ENCODE measurements at regions not wholly inside any gene's neighbourhood (a gene's known extent, or its start where the extent isn't known, plus 50 kb on each side); places are given as distances from the start of the nearest gene placed in this dataset.
A peak's percentile ranks its signal among the peaks of the same experiment; 100 is the strongest.

DNA sequence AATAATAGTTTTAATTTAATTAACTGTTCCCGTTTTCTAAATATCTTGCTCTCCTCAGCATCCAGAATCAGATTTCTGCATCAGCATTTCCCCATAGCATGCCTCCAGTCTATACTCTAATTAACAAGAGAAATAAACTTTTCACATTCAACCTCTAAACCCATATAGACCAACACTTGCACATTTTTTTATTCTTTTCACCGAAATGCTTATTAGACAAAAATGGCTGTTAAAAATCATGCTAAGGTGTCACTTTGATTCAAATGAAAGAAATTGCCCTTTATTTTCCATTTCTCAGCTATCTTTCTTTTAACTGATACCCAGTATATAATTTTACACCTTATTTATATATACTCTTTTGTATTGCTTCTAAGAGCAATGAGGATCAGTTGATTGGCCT lies 1107.1 kb upstream of the EPHA6 start:
- no peaks in the 10 kb centered on the region for H3K79me2 ChIP-seq (ENCODE audit: insufficient read depth, low read length)
- no peaks in the 10 kb centered on the region for H3K27me3 ChIP-seq (ENCODE audit: insufficient read depth, low read length)
- DNase-seq (ENCODE audit: insufficient read length, low spot score, missing footprints): peak; percentile 14
- H3K36me3 ChIP-seq (ENCODE audit: insufficient read depth, low read length): no peaks in the 10 kb centered on the region
- no peaks in the 10 kb centered on the region for H4K20me1 ChIP-seq (ENCODE audit: insufficient read depth, low read length)
- no peak overlapping the region for H3K27ac ChIP-seq (ENCODE audit: low read depth, low read length)
- TF ChIP-seq, protein P1, sequence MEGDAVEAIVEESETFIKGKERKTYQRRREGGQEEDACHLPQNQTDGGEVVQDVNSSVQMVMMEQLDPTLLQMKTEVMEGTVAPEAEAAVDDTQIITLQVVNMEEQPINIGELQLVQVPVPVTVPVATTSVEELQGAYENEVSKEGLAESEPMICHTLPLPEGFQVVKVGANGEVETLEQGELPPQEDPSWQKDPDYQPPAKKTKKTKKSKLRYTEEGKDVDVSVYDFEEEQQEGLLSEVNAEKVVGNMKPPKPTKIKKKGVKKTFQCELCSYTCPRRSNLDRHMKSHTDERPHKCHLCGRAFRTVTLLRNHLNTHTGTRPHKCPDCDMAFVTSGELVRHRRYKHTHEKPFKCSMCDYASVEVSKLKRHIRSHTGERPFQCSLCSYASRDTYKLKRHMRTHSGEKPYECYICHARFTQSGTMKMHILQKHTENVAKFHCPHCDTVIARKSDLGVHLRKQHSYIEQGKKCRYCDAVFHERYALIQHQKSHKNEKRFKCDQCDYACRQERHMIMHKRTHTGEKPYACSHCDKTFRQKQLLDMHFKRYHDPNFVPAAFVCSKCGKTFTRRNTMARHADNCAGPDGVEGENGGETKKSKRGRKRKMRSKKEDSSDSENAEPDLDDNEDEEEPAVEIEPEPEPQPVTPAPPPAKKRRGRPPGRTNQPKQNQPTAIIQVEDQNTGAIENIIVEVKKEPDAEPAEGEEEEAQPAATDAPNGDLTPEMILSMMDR (IDR thresholded peaks at IDR 0.05; ENCODE audit: extremely low read depth, low read depth, low read length): no peak
- no peaks in the 10 kb centered on the region for H3K4me1 ChIP-seq (ENCODE audit: insufficient read depth, low read length)
- H3K4me3 ChIP-seq (ENCODE audit: insufficient read depth, low read length): no peak overlapping the region
- peaks cover 4% of the 10 kb centered on the region for H3K9me3 ChIP-seq (ENCODE audit: low read depth, low read length)
- no peak overlapping the region for H2AFZ ChIP-seq (ENCODE audit: low read length)
- no peak overlapping the region for H3K4me2 ChIP-seq (ENCODE audit: insufficient read depth, low read length)

DNA sequence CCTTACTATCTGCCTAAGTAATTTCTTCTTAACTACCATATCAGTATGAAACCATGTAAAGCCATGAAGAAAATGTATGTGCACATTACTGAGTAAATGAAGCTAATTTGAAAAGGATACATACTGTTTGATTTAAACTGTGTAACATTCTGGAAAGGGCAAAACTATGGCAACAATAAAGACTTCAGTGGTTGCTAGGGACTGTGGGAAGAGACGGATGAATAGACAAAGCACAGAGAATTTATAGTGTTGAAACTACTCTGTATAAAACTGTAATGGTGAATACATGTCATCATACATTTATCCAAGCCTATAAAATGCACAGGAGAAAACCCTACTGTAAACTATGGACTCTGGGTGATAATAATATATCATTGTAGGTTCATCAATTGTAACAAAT lies 1103.7 kb upstream of the EPHA6 start:
- H3K4me1 ChIP-seq (ENCODE audit: insufficient read depth, low read length): no peaks in the 10 kb centered on the region
- no peak overlapping the region for H2AFZ ChIP-seq (ENCODE audit: low read length)
- no peaks in the 10 kb centered on the region for H3K9me3 ChIP-seq (ENCODE audit: low read depth, low read length)
- no peak overlapping the region for H3K27ac ChIP-seq (ENCODE audit: low read depth, low read length)
- no peaks in the 10 kb centered on the region for H4K20me1 ChIP-seq (ENCODE audit: insufficient read depth, low read length)
- H3K79me2 ChIP-seq (ENCODE audit: insufficient read depth, low read length): no peaks in the 10 kb centered on the region
- H3K27me3 ChIP-seq (ENCODE audit: insufficient read depth, low read length): no peaks in the 10 kb centered on the region
- H3K36me3 ChIP-seq (ENCODE audit: insufficient read depth, low read length): no peaks in the 10 kb centered on the region
- TF ChIP-seq, protein P1 (IDR thresholded peaks at IDR 0.05; ENCODE audit: extremely low read depth, low read depth, low read length): no peak
- no peak overlapping the region for H3K4me2 ChIP-seq (ENCODE audit: insufficient read depth, low read length)
- no peak overlapping the region for H3K4me3 ChIP-seq (ENCODE audit: insufficient read depth, low read length)
- no peak for DNase-seq (ENCODE audit: insufficient read length, low spot score, missing footprints)

DNA sequence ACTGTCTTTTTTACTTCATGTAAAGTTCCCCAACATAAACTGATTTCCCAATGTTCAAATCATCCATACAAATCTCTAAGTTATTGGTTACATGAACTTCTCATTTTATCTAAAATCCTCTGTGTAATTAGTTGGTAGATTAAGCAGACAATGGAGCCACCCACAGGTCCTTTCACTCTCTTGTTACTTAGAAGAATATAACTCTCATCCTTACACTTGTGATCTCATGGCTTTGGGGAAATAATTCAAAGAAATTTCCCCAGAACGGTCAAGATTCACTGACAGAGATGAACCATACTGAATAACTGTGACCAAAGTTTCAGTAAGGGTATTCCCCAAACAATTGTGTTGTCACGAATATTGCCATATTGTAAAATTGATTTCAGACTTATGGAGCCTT lies 1102.6 kb upstream of the EPHA6 start:
- H3K79me2 ChIP-seq (ENCODE audit: insufficient read depth, low read length): no peaks in the 10 kb centered on the region
- H4K20me1 ChIP-seq (ENCODE audit: insufficient read depth, low read length): no peaks in the 10 kb centered on the region
- no peaks in the 10 kb centered on the region for H3K27me3 ChIP-seq (ENCODE audit: insufficient read depth, low read length)
- no peaks in the 10 kb centered on the region for H3K9me3 ChIP-seq (ENCODE audit: low read depth, low read length)
- no peak overlapping the region for H3K4me2 ChIP-seq (ENCODE audit: insufficient read depth, low read length)
- no peaks in the 10 kb centered on the region for H3K36me3 ChIP-seq (ENCODE audit: insufficient read depth, low read length)
- H2AFZ ChIP-seq (ENCODE audit: low read length): no peak overlapping the region
- DNase-seq (ENCODE audit: insufficient read length, low spot score, missing footprints): no peak
- TF ChIP-seq, protein P1 (IDR thresholded peaks at IDR 0.05; ENCODE audit: extremely low read depth, low read depth, low read length): no peak
- H3K27ac ChIP-seq (ENCODE audit: low read depth, low read length): no peak overlapping the region
- H3K4me1 ChIP-seq (ENCODE audit: insufficient read depth, low read length): no peaks in the 10 kb centered on the region
- no peak overlapping the region for H3K4me3 ChIP-seq (ENCODE audit: insufficient read depth, low read length)

DNA sequence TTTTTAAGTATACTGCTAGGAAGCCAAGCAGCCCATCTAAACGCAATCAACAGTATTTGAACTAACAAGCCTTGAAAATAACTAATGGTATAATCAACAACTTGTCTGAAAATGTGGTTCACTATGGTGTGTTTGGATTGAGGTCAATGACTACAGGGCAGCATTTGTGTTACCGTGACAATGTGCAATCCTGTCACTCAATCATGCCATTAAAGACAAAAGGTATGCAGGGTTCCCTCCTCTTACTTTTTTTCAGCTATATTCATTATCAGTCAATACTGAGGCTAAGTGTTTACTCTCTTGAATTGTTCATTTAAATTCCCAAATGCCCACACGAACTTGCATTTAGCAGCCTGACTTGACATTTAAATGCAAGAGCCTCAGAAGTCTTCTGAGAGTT lies 1099.3 kb upstream of the EPHA6 start:
- Histone ChIP-seq H3K4me3 (ENCODE audit: insufficient read depth, low read length) (no peak overlapping the region), H4K20me1 (ENCODE audit: insufficient read depth, low read length) (no peaks in the 10 kb centered on the region), H3K4me2 (ENCODE audit: insufficient read depth, low read length) (no peak overlapping the region), H2AFZ (ENCODE audit: low read length) (no peak overlapping the region), H3K9me3 (ENCODE audit: low read depth, low read length) (no peaks in the 10 kb centered on the region), H3K27me3 (ENCODE audit: insufficient read depth, low read length) (no peaks in the 10 kb centered on the region), H3K27ac (ENCODE audit: low read depth, low read length) (no peak overlapping the region), H3K36me3 (ENCODE audit: insufficient read depth, low read length) (no peaks in the 10 kb centered on the region), H3K4me1 (ENCODE audit: insufficient read depth, low read length) (no peaks in the 10 kb centered on the region), H3K79me2 (ENCODE audit: insufficient read depth, low read length) (no peaks in the 10 kb centered on the region)
- TF ChIP-seq, protein P1 (IDR thresholded peaks at IDR 0.05; ENCODE audit: extremely low read depth, low read depth, low read length): no peak
- no peak for DNase-seq (ENCODE audit: insufficient read length, low spot score, missing footprints)

Data from osteoblast (primary cell).